Gastroesophageal sphincter (tissue), 3 donors: ENCODE measurements at regions not wholly inside any gene's neighbourhood (a gene's known extent, or its start where the extent isn't known, plus 50 kb on each side); places are given as distances from the start of the nearest gene placed in this dataset.

Experiments used
- EP300 ChIP-seq: sonication (generic); formaldehyde crosslinking; IDR thresholded peaks from one replicate; pipeline ENCODE4 v1.6.1; 2017; ENCODE audit warnings: antibody characterized with exemption, mild to moderate bottlenecking
- POLR2A ChIP-seq, 2 donors: fragments of 450-650 bp; IDR thresholded peaks; one replicate each; pipeline ENCODE4 v1.6.1; 2017; ENCODE audit warnings: antibody characterized with exemption in 2 of 2, mild to moderate bottlenecking in 2 of 2, moderate library complexity in 1 of 2
- POLR2AphosphoS5 ChIP-seq: sonication (generic); formaldehyde crosslinking; IDR thresholded peaks from one replicate; pipeline ENCODE4 v1.6.1; 2017; ENCODE audit warnings: antibody characterized with exemption
- TF ChIP-seq, protein P1 (sequence below), 4 experiments: fragments of 200-600 bp in 2 of 4; fragments of 450-650 bp in 2 of 4; sonication (generic) in 1 of 4; IDR thresholded peaks; one replicate each; pipeline ENCODE4 v1.5.1; 2017 to 2019; ENCODE audit warnings: antibody characterized with exemption in 4 of 4, mild to moderate bottlenecking in 2 of 4, moderate library complexity in 2 of 4

GRCh38 chr2:217314021-217314460 is 454.2 kb upstream of the TNP1 start:
- TF ChIP-seq, protein P1, sequence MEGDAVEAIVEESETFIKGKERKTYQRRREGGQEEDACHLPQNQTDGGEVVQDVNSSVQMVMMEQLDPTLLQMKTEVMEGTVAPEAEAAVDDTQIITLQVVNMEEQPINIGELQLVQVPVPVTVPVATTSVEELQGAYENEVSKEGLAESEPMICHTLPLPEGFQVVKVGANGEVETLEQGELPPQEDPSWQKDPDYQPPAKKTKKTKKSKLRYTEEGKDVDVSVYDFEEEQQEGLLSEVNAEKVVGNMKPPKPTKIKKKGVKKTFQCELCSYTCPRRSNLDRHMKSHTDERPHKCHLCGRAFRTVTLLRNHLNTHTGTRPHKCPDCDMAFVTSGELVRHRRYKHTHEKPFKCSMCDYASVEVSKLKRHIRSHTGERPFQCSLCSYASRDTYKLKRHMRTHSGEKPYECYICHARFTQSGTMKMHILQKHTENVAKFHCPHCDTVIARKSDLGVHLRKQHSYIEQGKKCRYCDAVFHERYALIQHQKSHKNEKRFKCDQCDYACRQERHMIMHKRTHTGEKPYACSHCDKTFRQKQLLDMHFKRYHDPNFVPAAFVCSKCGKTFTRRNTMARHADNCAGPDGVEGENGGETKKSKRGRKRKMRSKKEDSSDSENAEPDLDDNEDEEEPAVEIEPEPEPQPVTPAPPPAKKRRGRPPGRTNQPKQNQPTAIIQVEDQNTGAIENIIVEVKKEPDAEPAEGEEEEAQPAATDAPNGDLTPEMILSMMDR (IDR thresholded peaks at IDR 0.05), result no peak
- no peak for TF ChIP-seq POLR2A (IDR thresholded peaks at IDR 0.05)
- TF ChIP-seq EP300, result no peak
- no peak for TF ChIP-seq POLR2AphosphoS5
